Stomach (tissue), 4 donors: ENCODE measurements at regions not wholly inside any gene's neighbourhood (a gene's known extent, or its start where the extent isn't known, plus 50 kb on each side); places are given as distances from the start of the nearest gene placed in this dataset.

ENCODE experiments used
- CTCF ChIP-seq, 7 experiments: fragments of 450-650 bp in 4 of 7; fragments of 200-600 bp in 3 of 7; sonication (generic) in 3 of 7; IDR thresholded peaks; one replicate each; pipeline ENCODE4 v1.5.1; 2016 to 2019; ENCODE audit warnings: antibody characterized with exemption in 7 of 7, control low read depth in 2 of 7, mild to moderate bottlenecking in 1 of 7
- POLR2A ChIP-seq, 4 donors: fragments of 450-650 bp; IDR thresholded peaks; one replicate each; pipeline ENCODE4 v1.6.1; 2016; ENCODE audit warnings: antibody characterized with exemption in 4 of 4, control low read depth in 2 of 4, mild to moderate bottlenecking in 1 of 4, moderate library complexity in 1 of 4

- TF ChIP-seq POLR2A (IDR thresholded peaks at IDR 0.05) (no peak), CTCF (IDR thresholded peaks at IDR 0.05) (no peak)
Measured at GRCh38 chr3:65181391-65181871, 493.6 kb upstream of the ADAMTS9 start.
